H1 (cell line): ENCODE measurements at regions not wholly inside any gene's neighbourhood (a gene's known extent, or its start where the extent isn't known, plus 50 kb on each side); places are given as distances from the start of the nearest gene placed in this dataset.

Experiments
- BRCA1 ChIP-seq: IDR thresholded peaks from 2 replicates; pipeline ENCODE4 v1.6.1; 2012; ENCODE audit warnings: low read depth, low read length, improper control_type of control experiment
- CBX8 ChIP-seq: fragments of 300-800, 300-1000 bp; sonication (generic); IDR thresholded peaks from 2 replicates; pipeline ENCODE4 v1.7.1; 2016; ENCODE audit warnings: low read depth, low read length, borderline replicate concordance
- CHD2 ChIP-seq: IDR thresholded peaks from 2 replicates; pipeline ENCODE4 v1.6.1; 2012; ENCODE audit warnings: low read length, improper control_type of control experiment
- EGR1 ChIP-seq: IDR thresholded peaks from 2 replicates; pipeline ENCODE4 v1.6.1; 2011; ENCODE audit warnings: low read depth, low read length, borderline replicate concordance
- EP300 ChIP-seq, 2 experiments: IDR thresholded peaks; 1 replicate in 1 of 2; 2 replicates in 1 of 2; pipeline ENCODE4 v1.6.1; 2011 to 2012; ENCODE audit warnings: low read depth in 2 of 2, low read length in 2 of 2, mild to moderate bottlenecking in 2 of 2, borderline replicate concordance in 1 of 2, inconsistent platforms in 1 of 2, moderate library complexity in 1 of 2
- HDAC2 ChIP-seq, 2 experiments: fragments of 300-600 bp in 1 of 2; sonication (generic) in 1 of 2; IDR thresholded peaks; 2 replicates each; pipeline ENCODE4 v1.6.1; 2011 to 2012; ENCODE audit warnings: low read depth in 2 of 2, low read length in 2 of 2, mild to moderate bottlenecking in 2 of 2, moderate library complexity in 2 of 2, borderline replicate concordance in 1 of 2, inconsistent platforms in 1 of 2
- HDAC6 ChIP-seq: IDR thresholded peaks from one replicate; pipeline ENCODE4 v1.7.1; 2012; ENCODE audit warnings: low read depth, mild to moderate bottlenecking, inconsistent platforms, low read length, moderate library complexity
- KDM1A ChIP-seq: fragments of 200-600, 300-600 bp; sonication (generic); IDR thresholded peaks from 2 replicates; pipeline ENCODE4 v1.7.1; 2016; ENCODE audit warnings: mild to moderate bottlenecking, low read length, borderline replicate concordance
- POLR2A ChIP-seq, 2 experiments: IDR thresholded peaks; 1 replicate in 1 of 2; 2 replicates in 1 of 2; pipeline ENCODE4 v1.6.1; 2011; ENCODE audit warnings: low read depth in 2 of 2, low read length in 2 of 2, mild to moderate bottlenecking in 2 of 2; ENCODE audit errors: control extremely low read depth in 1 of 2
- RXRA ChIP-seq: IDR thresholded peaks from 2 replicates; pipeline ENCODE4 v1.6.1; 2011; ENCODE audit warnings: low read depth, mild to moderate bottlenecking, low read length, moderate library complexity; ENCODE audit not compliant: insufficient read depth
- SIN3A ChIP-seq, 2 experiments: IDR thresholded peaks in 1 of 2; conservative IDR thresholded peaks in 1 of 2; 2 replicates each; pipeline ENCODE4 v1.6.1; 2011 to 2012; ENCODE audit warnings: low read length in 2 of 2, improper control_type of control experiment in 1 of 2, low read depth in 1 of 2, mild to moderate bottlenecking in 1 of 2
- YY1 ChIP-seq: IDR thresholded peaks from 2 replicates; pipeline ENCODE4 v1.6.1; 2011; ENCODE audit warnings: low read depth, mild to moderate bottlenecking, low read length
- ZNF274 ChIP-seq: IDR thresholded peaks from 2 replicates; pipeline ENCODE4 v1.7.0; 2012; ENCODE audit warnings: low read length, borderline replicate concordance; ENCODE audit errors: extremely low read depth
- TF ChIP-seq, protein P1 (sequence below), 3 experiments: IDR thresholded peaks; 1 replicate in 2 of 3; 2 replicates in 1 of 3; pipeline versions ENCODE4 v1.5.1 to v1.6.1; 2011; ENCODE audit warnings: low read length in 3 of 3, mild to moderate bottlenecking in 3 of 3, inconsistent platforms in 2 of 3, low read depth in 1 of 3, moderate library complexity in 1 of 3; ENCODE audit not compliant: insufficient read depth in 1 of 3; ENCODE audit errors: control extremely low read depth in 1 of 3

- TF ChIP-seq RXRA = no peak
- TF ChIP-seq POLR2A (IDR thresholded peaks at IDR 0.05; ENCODE audit: control extremely low read depth in 1 of 2, low read depth in 2 of 2, low read length in 2 of 2) = no peak
- TF ChIP-seq CHD2 = no peak
- TF ChIP-seq KDM1A = no peak
- no peak for TF ChIP-seq HDAC6
- TF ChIP-seq EP300 (IDR thresholded peaks at IDR 0.05; ENCODE audit: borderline replicate concordance in 1 of 2, low read depth in 2 of 2, low read length in 2 of 2) = no peak
- no peak for TF ChIP-seq YY1
- TF ChIP-seq HDAC2 (IDR thresholded peaks at IDR 0.05; ENCODE audit: borderline replicate concordance in 1 of 2, low read depth in 2 of 2, low read length in 2 of 2) = no peak
- TF ChIP-seq BRCA1 = no peak
- TF ChIP-seq SIN3A (conservative IDR thresholded peaks at IDR 0.05 in 1 of 2, IDR thresholded peaks at IDR 0.05 in 1 of 2; ENCODE audit: low read depth in 1 of 2, low read length in 2 of 2) = no peak
- TF ChIP-seq CBX8 = no peak
- no peak for TF ChIP-seq EGR1
- TF ChIP-seq, protein P1, sequence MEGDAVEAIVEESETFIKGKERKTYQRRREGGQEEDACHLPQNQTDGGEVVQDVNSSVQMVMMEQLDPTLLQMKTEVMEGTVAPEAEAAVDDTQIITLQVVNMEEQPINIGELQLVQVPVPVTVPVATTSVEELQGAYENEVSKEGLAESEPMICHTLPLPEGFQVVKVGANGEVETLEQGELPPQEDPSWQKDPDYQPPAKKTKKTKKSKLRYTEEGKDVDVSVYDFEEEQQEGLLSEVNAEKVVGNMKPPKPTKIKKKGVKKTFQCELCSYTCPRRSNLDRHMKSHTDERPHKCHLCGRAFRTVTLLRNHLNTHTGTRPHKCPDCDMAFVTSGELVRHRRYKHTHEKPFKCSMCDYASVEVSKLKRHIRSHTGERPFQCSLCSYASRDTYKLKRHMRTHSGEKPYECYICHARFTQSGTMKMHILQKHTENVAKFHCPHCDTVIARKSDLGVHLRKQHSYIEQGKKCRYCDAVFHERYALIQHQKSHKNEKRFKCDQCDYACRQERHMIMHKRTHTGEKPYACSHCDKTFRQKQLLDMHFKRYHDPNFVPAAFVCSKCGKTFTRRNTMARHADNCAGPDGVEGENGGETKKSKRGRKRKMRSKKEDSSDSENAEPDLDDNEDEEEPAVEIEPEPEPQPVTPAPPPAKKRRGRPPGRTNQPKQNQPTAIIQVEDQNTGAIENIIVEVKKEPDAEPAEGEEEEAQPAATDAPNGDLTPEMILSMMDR (IDR thresholded peaks at IDR 0.05; ENCODE audit: control extremely low read depth in 1 of 3, insufficient read depth in 1 of 3, low read depth in 1 of 3, low read length in 3 of 3) = no peak
- TF ChIP-seq ZNF274 = no peak
These were observed 52.3 kb upstream of the PARP4 start for GRCh38 chr13:24564881-24565280.
